Smooth muscle cell (in vitro differentiated cells): ENCODE measurements at regions not wholly inside any gene's neighbourhood (a gene's known extent, or its start where the extent isn't known, plus 50 kb on each side); places are given as distances from the start of the nearest gene placed in this dataset.

ENCODE experiments used
- DNase-seq: peaks from one replicate; lab custom pipeline; 2025; ENCODE audit not compliant: unreplicated experiment; lab: John Stamatoyannopoulos, UW
- H2AFZ ChIP-seq: fragments of 200-600 bp; sonication (generic); 2 replicates; pipeline ENCODE4 v1.6.0; 2016; ENCODE audit warnings: antibody characterized with exemption, low read depth, mild to moderate bottlenecking
- H3F3A ChIP-seq: fragments of 200-600 bp; sonication (generic); 2 replicates; pipeline ENCODE4 v1.6.0; 2017; ENCODE audit warnings: antibody characterized with exemption, low read depth
- H3K27ac ChIP-seq: fragments of 200-600 bp; sonication (generic); 2 replicates; pipeline ENCODE4 v1.5.1; 2016; ENCODE audit warnings: low read depth, mild to moderate bottlenecking
- H3K27me3 ChIP-seq: fragments of 200-600 bp; sonication (generic); 2 replicates; pipeline ENCODE4 v1.6.1; 2016; ENCODE audit warnings: low read depth, mild to moderate bottlenecking
- H3K36me3 ChIP-seq: fragments of 200-600 bp; sonication (generic); 2 replicates; pipeline ENCODE4 v1.5.1; 2016; ENCODE audit warnings: low read depth
- H3K4me1 ChIP-seq: fragments of 200-600 bp; sonication (generic); 2 replicates; pipeline ENCODE4 v1.5.1; 2016; ENCODE audit warnings: low read depth
- H3K4me2 ChIP-seq: fragments of 200-600 bp; sonication (generic); 2 replicates; pipeline ENCODE4 v1.6.0; 2016; ENCODE audit warnings: mild to moderate bottlenecking
- H3K4me3 ChIP-seq: fragments of 200-600 bp; sonication (generic); 2 replicates; pipeline ENCODE4 v1.5.1; 2016; ENCODE audit warnings: mild to moderate bottlenecking
- H3K79me2 ChIP-seq: fragments of 200-600 bp; sonication (generic); 2 replicates; pipeline ENCODE4 v1.6.0; 2016; ENCODE audit warnings: low read depth, mild to moderate bottlenecking
- H3K9ac ChIP-seq: fragments of 200-600 bp; sonication (generic); 2 replicates; pipeline ENCODE4 v1.6.0; 2016; ENCODE audit warnings: low read depth
- H3K9me3 ChIP-seq: fragments of 200-600 bp; sonication (generic); replicated peaks from 2 replicates; pipeline ENCODE4 v1.5.1; 2016; ENCODE audit warnings: low read depth
- H4K20me1 ChIP-seq: fragments of 200-600 bp; sonication (generic); 2 replicates; pipeline ENCODE4 v1.6.0; 2016; ENCODE audit warnings: low read depth
- CTCF ChIP-seq: fragments of 200-600 bp; sonication (generic); IDR thresholded peaks from 2 replicates; pipeline ENCODE4 v1.5.1; 2017; ENCODE audit warnings: borderline replicate concordance, mild to moderate bottlenecking, antibody characterized with exemption; ENCODE audit not compliant: insufficient read depth, poor library complexity, severe bottlenecking
- WGBS: methylation state at CpG from one replicate; pipeline ENCODE4 v1.1.7; 2016; ENCODE audit warnings: low lambda C conversion rate; 5-methylcytosine and 5-hydroxymethylcytosine counted together

GRCh38 chr4:126973201-126973600, 659.6 kb upstream of the INTU start:
- no peak overlapping the region for H3K4me3 ChIP-seq

GRCh38 chr4:126976850-126977632, 655.7 kb upstream of the INTU start:
- Histone ChIP-seq H4K20me1 (no peaks in the 10 kb centered on the region), H3K9ac (no peak overlapping the region), H3F3A (no peaks in the 10 kb centered on the region), H3K79me2 (no peaks in the 10 kb centered on the region), H3K27me3 (no peaks in the 10 kb centered on the region), H3K4me3 (no peak overlapping the region), H3K4me2 (no peak overlapping the region), H3K27ac (no peak overlapping the region), H3K36me3 (no peaks in the 10 kb centered on the region), H2AFZ (peak overlapping the region; percentile 79), H3K9me3 (no peaks in the 10 kb centered on the region), H3K4me1 (no peaks in the 10 kb centered on the region)
- no peak for DNase-seq
- no peak for TF ChIP-seq CTCF
- WGBS: 62% methylated on average over 5 of the region's 5 CpGs

More at GRCh38 chr4:126973201-126973600, 659.6 kb upstream of the INTU start:
- no peak for TF ChIP-seq CTCF
- H3K9ac ChIP-seq: no peak overlapping the region
- no peaks in the 10 kb centered on the region for H3K9me3 ChIP-seq
- WGBS: 79% methylated on average over 1 of the region's 1 CpG
- H3K79me2 ChIP-seq: no peaks in the 10 kb centered on the region
- H3F3A ChIP-seq: no peaks in the 10 kb centered on the region
- no peak overlapping the region for H3K27ac ChIP-seq
- no peaks in the 10 kb centered on the region for H4K20me1 ChIP-seq
- no peak overlapping the region for H3K4me2 ChIP-seq
- no peaks in the 10 kb centered on the region for H3K4me1 ChIP-seq
- no peak for DNase-seq
- no peaks in the 10 kb centered on the region for H3K36me3 ChIP-seq
- no peak overlapping the region for H2AFZ ChIP-seq
- no peaks in the 10 kb centered on the region for H3K27me3 ChIP-seq

- H3K9ac ChIP-seq: no peak overlapping the region
- no peaks in the 10 kb centered on the region for H4K20me1 ChIP-seq
- no peak for TF ChIP-seq CTCF
- H3F3A ChIP-seq: no peaks in the 10 kb centered on the region
- H3K36me3 ChIP-seq: no peaks in the 10 kb centered on the region
- DNase-seq: no peak
- no peaks in the 10 kb centered on the region for H3K27me3 ChIP-seq
- H3K4me2 ChIP-seq: no peak overlapping the region
- H3K9me3 ChIP-seq: peaks cover 5% of the 10 kb centered on the region
- 80% methylated on average over 1 of the region's 1 CpG for WGBS
- no peaks in the 10 kb centered on the region for H3K79me2 ChIP-seq
- no peaks in the 10 kb centered on the region for H3K4me1 ChIP-seq
- no peak overlapping the region for H2AFZ ChIP-seq
- no peak overlapping the region for H3K27ac ChIP-seq
- H3K4me3 ChIP-seq: no peak overlapping the region
Observed at GRCh38 chr4:126986005-126986404, 646.8 kb upstream of the INTU start.

- no peaks in the 10 kb centered on the region for H3K4me1 ChIP-seq
- no peak for DNase-seq
- no peak overlapping the region for H3K4me2 ChIP-seq
- H3K79me2 ChIP-seq: no peaks in the 10 kb centered on the region
- H3K27me3 ChIP-seq: no peaks in the 10 kb centered on the region
- H3F3A ChIP-seq: no peaks in the 10 kb centered on the region
- no peak overlapping the region for H3K9ac ChIP-seq
- H3K27ac ChIP-seq: no peak overlapping the region
- no peaks in the 10 kb centered on the region for H4K20me1 ChIP-seq
- no peaks in the 10 kb centered on the region for H3K36me3 ChIP-seq
- no peak for TF ChIP-seq CTCF
- H3K4me3 ChIP-seq: no peak overlapping the region
- peaks cover 5% of the 10 kb centered on the region for H3K9me3 ChIP-seq
- no peak overlapping the region for H2AFZ ChIP-seq
Observed at GRCh38 chr4:126986828-126987227, 645.9 kb upstream of the INTU start.
